ENCODE measurements at regions not wholly inside any gene's neighbourhood (a gene's known extent, or its start where the extent isn't known, plus 50 kb on each side); places are given as distances from the start of the nearest gene placed in this dataset.

GRCh38 chr10:29189256-29189655, 99.6 kb upstream of the LYZL1 start:
- TF ChIP-seq CTCF (IDR thresholded peaks at IDR 0.05; ENCODE audit: control insufficient read depth, extremely low read depth, insufficient read depth): no peak
- no peak for DNase-seq (ENCODE audit: low read depth)
- H3K4me3 ChIP-seq (ENCODE audit: low read depth, low read length): no peak overlapping the region

DNA sequence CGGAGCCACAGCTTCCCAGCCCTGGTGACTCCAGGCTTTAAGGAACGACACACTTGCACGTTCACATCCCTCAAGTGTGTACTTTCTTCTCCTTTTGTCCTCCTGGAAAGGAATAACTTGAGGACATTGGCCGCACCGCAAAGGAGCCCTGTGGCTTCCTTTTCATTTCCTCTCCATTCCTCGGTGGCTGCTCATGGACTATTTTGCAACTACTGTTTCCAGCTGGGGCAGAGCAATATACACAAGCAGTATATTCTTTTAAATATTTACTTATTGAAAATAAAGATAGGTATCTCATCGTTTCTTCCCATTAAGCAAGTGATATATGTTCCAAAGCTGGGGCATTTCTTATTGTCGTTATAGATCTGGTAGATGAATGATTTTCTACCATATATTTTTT, 97.2 kb upstream of the LYZL1 start:
- no peak overlapping the region for H3K4me3 ChIP-seq (ENCODE audit: low read depth, low read length)
- TF ChIP-seq CTCF (IDR thresholded peaks at IDR 0.05; ENCODE audit: control insufficient read depth, extremely low read depth, insufficient read depth): no peak
- peak; percentile 55 for DNase-seq (ENCODE audit: low read depth)

- TF ChIP-seq CTCF (IDR thresholded peaks at IDR 0.05; ENCODE audit: control insufficient read depth, extremely low read depth, insufficient read depth): no peak
- H3K4me3 ChIP-seq (ENCODE audit: low read depth, low read length): no peak overlapping the region
- no peak for DNase-seq (ENCODE audit: low read depth)
Measured at GRCh38 chr10:29199339-29199738, 89.5 kb upstream of the LYZL1 start.

GRCh38 chr10:29199941-29200679, 88.8 kb upstream of the LYZL1 start:
- TF ChIP-seq CTCF (IDR thresholded peaks at IDR 0.05; ENCODE audit: control insufficient read depth, extremely low read depth, insufficient read depth): no peak
- DNase-seq (ENCODE audit: low read depth): no peak
- no peak overlapping the region for H3K4me3 ChIP-seq (ENCODE audit: low read depth, low read length)

- H3K4me3 ChIP-seq (ENCODE audit: low read depth, low read length): no peak overlapping the region
- TF ChIP-seq CTCF (IDR thresholded peaks at IDR 0.05; ENCODE audit: control insufficient read depth, extremely low read depth, insufficient read depth): no peak
- DNase-seq (ENCODE audit: low read depth): no peak
Measured at GRCh38 chr10:29202386-29202940, 86.4 kb upstream of the LYZL1 start.

DNA sequence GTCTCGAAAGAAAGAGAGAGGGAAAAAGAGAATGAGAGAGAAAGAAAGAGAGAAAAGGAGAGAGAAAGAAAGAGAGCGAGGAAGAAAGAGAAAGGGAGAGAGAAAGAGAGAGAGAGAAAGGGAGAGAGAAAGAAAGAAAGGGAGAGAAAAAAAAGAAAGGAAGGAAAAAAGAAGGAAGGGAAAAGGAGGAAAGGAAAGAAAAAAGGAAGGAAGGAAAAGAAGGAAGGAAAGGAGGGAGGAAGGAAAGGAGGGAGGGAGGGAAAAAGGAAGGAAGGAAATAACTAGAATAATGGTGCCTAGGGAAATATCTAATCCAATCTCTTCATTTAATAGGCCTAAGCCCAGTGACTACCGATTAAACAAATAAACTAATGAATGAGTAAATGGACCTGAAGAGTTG, 85.4 kb upstream of the LYZL1 start:
- no peak for DNase-seq (ENCODE audit: low read depth)
- no peak overlapping the region for H3K4me3 ChIP-seq (ENCODE audit: low read depth, low read length)
- TF ChIP-seq CTCF (IDR thresholded peaks at IDR 0.05; ENCODE audit: control insufficient read depth, extremely low read depth, insufficient read depth): no peak

Measured in LNCaP clone FGC (cell line).